ENCODE measurements at regions not wholly inside any gene's neighbourhood (a gene's known extent, or its start where the extent isn't known, plus 50 kb on each side); places are given as distances from the start of the nearest gene placed in this dataset.
"Not testable (repeated sequence)": the region's sequence is repeated elsewhere in the genome, so short reads cannot be mapped to it uniquely, and the experiment has no call there.

- not testable (repeated sequence) for DNase-seq
These were observed 323.7 kb downstream of the ADGRD1 start for GRCh38 chr12:131277186-131278091.

DNA sequence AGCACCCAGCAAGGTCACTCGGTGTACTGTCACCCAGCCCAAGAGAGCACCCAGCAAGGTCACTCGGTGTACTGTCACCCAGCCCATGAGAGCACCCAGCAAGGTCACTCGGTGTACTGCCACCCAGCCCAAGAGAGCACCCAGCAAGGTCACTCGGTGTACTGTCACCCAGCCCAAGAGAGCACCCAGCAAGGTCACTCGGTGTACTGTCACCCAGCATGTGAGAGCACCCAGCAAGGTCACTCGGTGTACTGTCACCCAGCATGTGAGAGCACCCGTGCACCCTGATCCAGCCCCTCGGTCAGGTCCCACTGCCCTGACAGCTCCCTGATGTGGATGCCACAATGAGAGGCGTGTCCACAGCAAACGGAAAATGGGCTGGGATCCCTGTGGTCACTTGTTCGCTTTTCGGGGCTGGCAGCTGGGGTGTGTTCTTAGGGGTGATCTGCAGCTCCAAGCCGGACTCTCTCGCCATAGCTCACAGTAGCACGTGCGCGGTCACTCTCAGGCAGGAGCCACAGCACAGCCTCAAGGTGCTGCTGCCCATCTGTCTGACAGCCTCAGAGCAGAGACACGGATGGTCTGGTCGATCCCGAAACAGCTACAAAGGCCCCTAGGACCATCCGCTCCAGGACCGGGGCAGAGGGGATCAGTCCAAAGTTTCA, 324.9 kb downstream of the ADGRD1 start:
- not testable (repeated sequence) for DNase-seq

GRCh38 chr12:131279281-131279921, 325.7 kb downstream of the ADGRD1 start:
- DNase-seq = no peak

DNA sequence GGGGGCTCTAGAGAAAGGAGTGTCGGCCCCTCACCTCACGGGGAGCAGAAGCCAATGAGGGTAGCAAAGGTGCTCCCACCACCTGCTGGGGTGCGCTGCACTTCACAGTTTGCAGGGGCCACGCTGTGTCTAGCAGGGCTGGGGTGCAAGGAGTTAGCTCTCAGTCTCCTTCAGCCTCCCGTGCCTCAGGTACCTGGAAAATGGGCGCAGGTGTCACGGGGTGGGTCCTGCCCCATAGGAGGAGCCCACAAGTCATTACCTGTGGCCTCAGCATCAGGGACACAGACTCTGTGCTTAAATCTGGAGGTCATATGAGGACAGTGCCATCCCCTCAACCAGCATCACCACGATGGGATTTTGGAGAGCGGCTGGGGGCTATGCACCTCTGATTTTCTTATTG, 326.7 kb downstream of the ADGRD1 start:
- DNase-seq = no peak

DNA sequence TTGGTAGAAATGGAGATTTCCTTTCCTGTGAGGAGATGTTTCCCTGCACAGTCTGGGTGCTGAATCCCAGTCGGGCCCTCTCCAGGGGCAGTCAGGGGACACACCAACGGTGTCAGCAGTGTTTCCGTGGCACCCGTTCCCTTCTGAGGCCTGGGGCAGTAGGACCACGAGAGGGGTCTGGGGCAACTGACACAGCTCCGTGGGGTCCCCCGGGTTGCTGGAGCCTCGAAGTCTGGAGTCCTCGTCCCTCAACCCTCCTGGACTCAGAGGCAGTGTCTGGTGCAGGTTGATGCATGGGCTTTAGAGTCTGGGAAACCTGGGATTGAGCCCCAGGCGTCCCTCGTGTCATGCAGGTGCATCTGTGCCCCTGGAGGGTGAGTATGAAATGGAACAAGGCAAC, 327.3 kb downstream of the ADGRD1 start:
- DNase-seq = no peak

GRCh38 chr12:131282292-131283080, 328.8 kb downstream of the ADGRD1 start:
- DNase-seq = no peak

DNA sequence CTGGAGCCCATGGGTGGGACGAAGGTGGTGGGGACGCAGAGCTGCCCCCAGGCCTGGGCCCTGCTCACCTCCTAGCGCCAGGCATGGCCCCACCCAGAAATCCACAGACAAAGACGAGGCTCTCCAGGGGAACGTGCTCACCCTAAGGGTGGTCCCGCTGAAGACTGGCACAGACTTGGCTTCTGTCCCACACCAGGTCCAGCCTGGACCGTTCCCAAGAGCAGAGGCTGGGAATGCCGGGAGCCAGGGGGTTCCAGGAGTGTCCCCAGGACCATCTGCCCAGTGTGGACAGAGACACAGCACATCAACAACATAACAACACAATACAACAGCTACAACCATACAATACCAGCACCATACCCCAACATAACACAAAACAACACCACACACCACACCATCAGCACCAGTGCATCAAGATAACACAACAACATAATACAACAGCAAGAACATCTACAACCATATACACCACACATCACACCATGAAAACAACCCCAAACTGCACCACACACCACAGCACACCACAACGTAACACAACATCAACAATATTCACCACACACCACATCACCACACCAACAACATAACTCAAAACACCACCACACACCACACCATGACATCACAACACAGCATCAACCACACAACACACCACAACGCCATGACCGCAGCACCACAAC, 329.6 kb downstream of the ADGRD1 start:
- no peak for DNase-seq

- not testable (repeated sequence) for DNase-seq
These were observed 330.4 kb downstream of the ADGRD1 start for GRCh38 chr12:131283862-131284825.

DNA sequence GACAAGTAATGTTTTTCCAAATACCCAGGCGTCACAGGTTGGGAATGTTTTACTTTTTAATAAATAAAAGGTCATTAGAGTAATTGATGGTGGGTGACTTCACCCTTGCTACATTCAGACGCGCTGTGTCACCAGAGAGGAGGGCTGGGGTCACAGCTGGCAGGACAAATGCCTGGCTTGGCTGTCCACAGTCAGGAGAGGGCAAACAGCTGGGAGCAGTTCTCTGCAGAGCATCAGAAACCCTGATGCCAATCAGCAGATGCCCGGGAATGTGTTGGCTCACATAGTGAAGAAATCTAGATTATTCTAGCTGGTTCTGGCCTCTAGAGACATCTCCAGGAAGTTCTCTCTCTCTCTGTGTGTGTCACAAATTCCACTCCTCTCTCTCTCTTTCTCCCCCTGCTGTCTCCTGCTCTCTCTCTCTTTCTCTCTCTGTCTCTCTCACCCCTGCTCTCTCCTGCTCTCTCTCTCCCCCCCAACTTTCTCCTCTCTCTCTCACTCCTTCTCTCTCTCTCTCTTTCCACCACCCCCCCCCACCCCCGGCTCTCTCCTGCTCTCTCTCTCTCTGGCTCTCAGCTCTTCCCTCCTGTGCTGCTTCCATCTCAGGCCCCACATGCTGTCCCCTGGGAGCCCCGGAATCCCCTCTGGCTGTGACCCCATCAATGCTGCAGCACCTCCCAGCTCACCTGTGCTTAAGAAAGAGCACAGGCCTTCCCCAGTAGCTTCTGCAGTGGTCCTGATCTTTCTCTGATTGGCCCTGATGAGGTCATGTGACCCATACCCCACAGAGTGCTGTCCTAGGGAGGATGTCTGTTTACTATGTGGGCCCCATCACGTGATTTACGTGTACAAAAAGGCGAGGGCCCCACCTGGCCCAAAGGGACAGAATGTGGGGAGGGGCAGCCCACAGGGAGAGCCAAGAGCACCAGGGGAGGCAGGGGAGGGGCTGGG, 331.5 kb downstream of the ADGRD1 start:
- DNase-seq = not testable (repeated sequence)

DNA sequence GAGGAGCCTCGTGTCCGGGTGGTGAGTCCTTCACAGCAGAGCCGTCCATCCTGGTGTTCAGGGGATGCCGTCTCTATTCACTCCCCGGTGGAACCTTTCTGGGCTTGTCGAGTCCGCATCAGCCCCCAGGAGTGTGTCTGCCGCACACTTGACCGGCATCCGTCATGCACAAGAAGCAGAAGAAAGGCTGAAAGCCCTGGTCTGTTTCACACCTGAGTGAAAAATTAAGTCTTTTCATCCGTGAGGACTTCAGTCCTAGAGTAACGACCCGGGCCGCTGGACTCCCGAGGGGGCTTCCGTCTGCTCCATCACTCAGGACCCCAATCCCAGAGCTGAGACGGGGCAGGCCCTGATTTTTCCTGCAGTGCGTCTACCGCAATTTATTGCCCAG, 332.2 kb downstream of the ADGRD1 start:
- not testable (repeated sequence) for DNase-seq

- not testable (repeated sequence) for DNase-seq
These were observed 332.6 kb downstream of the ADGRD1 start for GRCh38 chr12:131286301-131286700.

- no peak for DNase-seq
These were observed 333.6 kb downstream of the ADGRD1 start for GRCh38 chr12:131287015-131287937.

GRCh38 chr12:131287938-131288764, 334.4 kb downstream of the ADGRD1 start:
- no peak for DNase-seq

DNA sequence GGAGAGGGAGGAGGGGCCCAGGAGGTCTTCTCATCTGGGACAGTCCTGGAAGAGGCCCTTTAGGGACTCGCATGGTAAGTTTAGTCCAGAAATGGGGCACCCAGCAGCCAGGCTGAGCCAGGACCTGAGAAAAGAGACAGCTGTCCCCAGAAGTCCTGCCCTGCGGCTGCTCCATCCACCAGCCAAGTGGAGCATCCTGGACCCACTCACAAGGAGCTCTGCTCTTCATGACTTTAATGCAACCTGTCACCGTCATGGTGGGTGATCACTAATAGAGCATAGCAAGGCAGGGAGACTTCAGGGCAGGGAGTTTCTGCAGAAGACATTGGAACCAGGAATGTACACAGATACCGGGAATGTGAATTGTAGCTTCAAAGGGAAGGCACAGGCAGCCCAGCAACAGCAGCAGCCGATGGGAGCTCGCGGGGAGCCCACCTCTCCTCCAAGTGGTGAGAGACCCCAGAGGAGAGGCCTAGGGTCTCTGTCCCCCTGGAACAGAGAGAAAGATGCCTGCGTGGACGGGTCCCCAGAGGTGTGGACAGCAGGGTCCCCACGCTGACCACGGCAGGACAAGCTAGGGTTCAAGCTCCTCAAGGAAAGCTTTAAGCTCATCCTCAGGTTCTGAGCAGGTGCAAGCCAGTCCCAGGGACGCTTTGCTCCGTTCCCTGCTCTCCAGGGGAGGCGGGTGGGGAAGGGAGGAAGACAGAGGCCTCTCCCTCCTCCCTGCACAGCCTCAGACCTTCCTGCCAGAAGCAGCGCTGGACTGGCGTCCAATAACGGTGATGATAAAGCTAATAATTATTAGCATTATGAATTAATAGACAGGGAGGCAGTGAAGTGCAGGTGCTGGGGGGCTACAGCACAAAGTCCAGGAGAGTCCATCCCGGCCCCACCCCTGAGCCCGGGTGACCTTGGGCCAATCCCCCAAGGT, 335.3 kb downstream of the ADGRD1 start:
- DNase-seq = not testable (repeated sequence)

DNA sequence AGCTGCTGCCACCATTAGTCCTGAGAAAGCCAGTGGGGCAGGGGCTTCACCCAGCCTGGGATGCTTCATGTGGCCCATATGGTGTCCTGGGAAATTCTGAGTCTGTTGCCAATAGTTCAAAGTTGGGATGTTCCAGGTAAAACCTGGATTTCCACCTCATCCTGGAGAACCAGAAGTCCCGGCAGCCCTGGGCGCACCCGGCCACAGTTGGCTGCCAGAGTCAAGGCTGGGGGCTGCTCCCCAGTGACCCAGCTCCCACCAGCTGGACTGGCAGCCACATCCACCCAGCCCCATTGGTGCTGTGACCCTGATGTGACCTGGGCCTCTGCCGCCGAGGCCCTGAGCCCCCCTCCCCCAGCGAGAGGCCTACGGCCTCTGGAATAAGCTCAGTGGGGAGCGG, 336.1 kb downstream of the ADGRD1 start:
- not testable (repeated sequence) for DNase-seq

- DNase-seq = no peak
These were observed 336.7 kb downstream of the ADGRD1 start for GRCh38 chr12:131290255-131290959.

All from GDM1 (cell line).